ENCODE measurements at regions not wholly inside any gene's neighbourhood (a gene's known extent, or its start where the extent isn't known, plus 50 kb on each side); places are given as distances from the start of the nearest gene placed in this dataset.
"Not testable (repeated sequence)": the region's sequence is repeated elsewhere in the genome, so short reads cannot be mapped to it uniquely, and the experiment has no call there.

DNA sequence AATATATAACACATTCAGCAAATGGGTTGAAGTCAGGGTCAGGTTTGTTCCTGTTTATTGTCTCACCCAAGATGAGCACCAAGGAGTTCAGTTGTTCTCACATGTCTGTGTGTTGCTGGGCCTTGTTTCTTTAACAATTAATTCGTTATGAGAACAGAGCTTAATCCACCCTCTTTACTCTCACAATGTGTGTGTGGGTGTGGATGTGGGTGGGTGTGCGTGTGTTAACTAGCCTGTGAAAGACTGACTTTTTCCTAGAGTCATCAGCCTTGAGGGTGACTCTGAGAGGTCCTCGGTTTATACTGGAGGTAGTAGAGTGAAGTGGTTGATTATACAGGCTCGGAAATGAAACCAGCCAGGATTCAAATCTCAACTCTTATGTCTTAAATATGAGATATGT, 672.1 kb downstream of the MAFB start:
- no peak for DNase-seq
- H3K4me3 ChIP-seq (ENCODE audit: low read depth, low read length), result no peak overlapping the region
- no peaks in the 10 kb centered on the region for H3K36me3 ChIP-seq (replicated peaks)
- no peak overlapping the region for H3K27ac ChIP-seq
- in situ Hi-C loops (cut with HindIII; ENCODE audit: low pct_ligation_motif_present, low sequenced_read_pairs), result no loop called here
- TF ChIP-seq, protein P1, sequence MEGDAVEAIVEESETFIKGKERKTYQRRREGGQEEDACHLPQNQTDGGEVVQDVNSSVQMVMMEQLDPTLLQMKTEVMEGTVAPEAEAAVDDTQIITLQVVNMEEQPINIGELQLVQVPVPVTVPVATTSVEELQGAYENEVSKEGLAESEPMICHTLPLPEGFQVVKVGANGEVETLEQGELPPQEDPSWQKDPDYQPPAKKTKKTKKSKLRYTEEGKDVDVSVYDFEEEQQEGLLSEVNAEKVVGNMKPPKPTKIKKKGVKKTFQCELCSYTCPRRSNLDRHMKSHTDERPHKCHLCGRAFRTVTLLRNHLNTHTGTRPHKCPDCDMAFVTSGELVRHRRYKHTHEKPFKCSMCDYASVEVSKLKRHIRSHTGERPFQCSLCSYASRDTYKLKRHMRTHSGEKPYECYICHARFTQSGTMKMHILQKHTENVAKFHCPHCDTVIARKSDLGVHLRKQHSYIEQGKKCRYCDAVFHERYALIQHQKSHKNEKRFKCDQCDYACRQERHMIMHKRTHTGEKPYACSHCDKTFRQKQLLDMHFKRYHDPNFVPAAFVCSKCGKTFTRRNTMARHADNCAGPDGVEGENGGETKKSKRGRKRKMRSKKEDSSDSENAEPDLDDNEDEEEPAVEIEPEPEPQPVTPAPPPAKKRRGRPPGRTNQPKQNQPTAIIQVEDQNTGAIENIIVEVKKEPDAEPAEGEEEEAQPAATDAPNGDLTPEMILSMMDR (IDR thresholded peaks at IDR 0.05; ENCODE audit: low read depth, low read length, missing control alignments), result no peak
- H3K27me3 ChIP-seq (replicated peaks), result no peaks in the 10 kb centered on the region

DNA sequence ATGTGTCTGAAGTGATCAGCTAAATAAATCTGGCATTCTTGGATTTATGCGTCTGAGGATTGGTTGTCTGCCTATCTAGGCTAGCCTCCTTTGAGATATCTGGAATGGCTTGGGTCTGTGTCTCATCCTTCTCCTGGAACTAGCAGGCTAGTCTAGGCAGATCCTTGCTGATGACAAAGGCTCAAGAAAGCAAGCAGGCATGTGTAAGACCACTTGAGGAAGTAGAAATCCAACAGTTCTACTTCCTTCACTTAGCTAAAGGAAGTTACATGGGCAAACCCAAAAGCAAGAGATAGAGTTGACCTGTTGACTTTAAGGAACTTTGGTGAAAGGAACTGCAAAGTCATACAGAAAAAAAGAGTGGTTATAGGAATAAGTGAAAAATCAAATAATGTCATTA, 672.6 kb downstream of the MAFB start:
- in situ Hi-C loops (cut with HindIII; ENCODE audit: low pct_ligation_motif_present, low sequenced_read_pairs), result no loop called here
- H3K27ac ChIP-seq, result no peak overlapping the region
- no peak for DNase-seq
- no peak overlapping the region for H3K4me3 ChIP-seq (ENCODE audit: low read depth, low read length)
- H3K27me3 ChIP-seq (replicated peaks), result no peaks in the 10 kb centered on the region
- TF ChIP-seq, protein P1 (IDR thresholded peaks at IDR 0.05; ENCODE audit: low read depth, low read length, missing control alignments), result no peak
- no peaks in the 10 kb centered on the region for H3K36me3 ChIP-seq (replicated peaks)

DNA sequence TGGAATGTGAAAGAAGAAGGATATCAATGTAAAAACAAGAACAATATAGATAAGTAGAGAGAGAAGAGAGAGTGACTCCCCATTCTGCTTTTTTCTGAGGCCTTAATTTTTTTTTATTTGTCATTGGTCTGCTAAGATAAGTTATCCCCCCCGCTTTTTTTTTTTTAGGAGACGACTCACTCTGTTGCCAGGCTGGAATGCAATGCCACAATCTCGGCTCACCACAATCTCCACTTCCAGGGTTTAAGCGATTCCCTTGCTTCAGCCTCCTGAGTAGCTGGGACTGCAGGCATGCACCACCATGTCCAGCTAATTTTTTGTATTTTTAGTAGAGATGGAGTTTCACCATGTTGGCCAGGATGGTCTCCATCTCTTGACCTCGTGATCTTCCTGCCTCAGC, 677.0 kb downstream of the MAFB start:
- H3K4me3 ChIP-seq (ENCODE audit: low read depth, low read length); H3K27ac ChIP-seq; H3K27me3 ChIP-seq (replicated peaks); in situ Hi-C loops (cut with HindIII; ENCODE audit: low pct_ligation_motif_present, low sequenced_read_pairs); DNase-seq; H3K36me3 ChIP-seq (replicated peaks): not testable (repeated sequence)

DNA sequence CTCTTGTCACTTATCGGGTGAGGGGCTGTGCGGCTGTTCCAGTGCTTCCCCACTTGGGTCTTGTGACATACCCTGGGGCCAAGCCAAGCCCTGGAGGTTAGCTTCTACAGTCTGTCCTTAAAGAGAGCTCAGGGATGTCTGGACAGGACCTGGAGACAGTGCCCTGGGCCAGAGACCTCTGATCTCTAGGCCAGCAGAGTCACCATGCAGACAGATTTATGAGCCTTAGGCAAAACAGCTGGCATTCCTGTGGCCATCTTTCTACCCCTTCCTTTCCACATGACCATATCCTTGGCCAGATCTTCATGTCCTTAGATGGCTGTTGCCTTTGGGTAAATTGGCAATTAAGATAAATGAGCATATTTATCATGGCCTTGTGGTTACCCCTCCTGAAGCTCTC, 678.6 kb downstream of the MAFB start:
- no peak overlapping the region for H3K27ac ChIP-seq
- TF ChIP-seq, protein P1 (IDR thresholded peaks at IDR 0.05; ENCODE audit: low read depth, low read length, missing control alignments), result no peak
- no peak overlapping the region for H3K4me3 ChIP-seq (ENCODE audit: low read depth, low read length)
- in situ Hi-C loops (cut with HindIII; ENCODE audit: low pct_ligation_motif_present, low sequenced_read_pairs), result no loop called here
- H3K36me3 ChIP-seq (replicated peaks), result no peaks in the 10 kb centered on the region
- DNase-seq, result no peak
- no peaks in the 10 kb centered on the region for H3K27me3 ChIP-seq (replicated peaks)

DNA sequence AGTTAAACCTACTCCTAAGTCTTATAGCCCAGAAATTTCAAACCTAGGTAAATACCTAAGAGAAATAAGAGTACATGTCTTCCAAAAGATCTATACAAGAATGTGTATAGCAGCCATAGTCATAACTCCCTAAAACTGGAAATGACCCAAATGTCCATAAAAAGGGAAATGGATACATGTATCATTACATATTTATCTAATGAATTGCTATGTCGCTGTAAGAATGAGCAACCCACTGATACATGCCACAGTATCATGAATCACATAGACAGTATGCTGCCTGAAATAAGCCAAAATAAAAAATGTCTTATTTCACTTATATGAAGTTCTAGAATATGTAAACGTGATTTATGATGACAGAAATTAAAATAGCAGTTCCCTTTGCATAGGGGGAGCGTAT, 679.5 kb downstream of the MAFB start:
- DNase-seq, result peak; percentile 18
- TF ChIP-seq, protein P1 (IDR thresholded peaks at IDR 0.05; ENCODE audit: low read depth, low read length, missing control alignments), result no peak
- H3K27me3 ChIP-seq (replicated peaks), result no peaks in the 10 kb centered on the region
- no peak overlapping the region for H3K4me3 ChIP-seq (ENCODE audit: low read depth, low read length)
- no peaks in the 10 kb centered on the region for H3K36me3 ChIP-seq (replicated peaks)
- in situ Hi-C loops (cut with HindIII; ENCODE audit: low pct_ligation_motif_present, low sequenced_read_pairs), result no loop called here
- no peak overlapping the region for H3K27ac ChIP-seq

DNA sequence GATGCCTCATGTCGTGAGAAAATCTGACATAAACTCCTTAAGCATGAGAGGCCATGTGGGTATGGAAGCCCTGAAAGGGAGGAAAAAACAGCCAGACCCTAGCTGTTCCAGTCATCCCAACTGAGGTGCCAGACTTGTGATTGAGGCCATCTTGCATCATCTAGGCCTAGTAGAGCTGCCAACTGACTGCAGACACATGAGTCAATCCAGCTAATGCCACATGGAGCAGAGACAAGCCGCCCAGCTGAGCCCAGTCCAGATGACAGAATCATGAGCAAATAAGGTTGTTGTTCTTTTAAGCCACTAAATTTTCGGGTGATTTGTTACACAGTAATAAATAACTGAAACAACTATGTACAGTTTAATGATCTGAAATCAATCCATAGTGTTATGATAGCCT, 680.9 kb downstream of the MAFB start:
- in situ Hi-C loops (cut with HindIII; ENCODE audit: low pct_ligation_motif_present, low sequenced_read_pairs), result no loop called here
- Histone ChIP-seq H3K36me3 (replicated peaks) (no peaks in the 10 kb centered on the region), H3K4me3 (ENCODE audit: low read depth, low read length) (no peak overlapping the region), H3K27me3 (replicated peaks) (no peaks in the 10 kb centered on the region), H3K27ac (no peak overlapping the region)
- no peak for DNase-seq
- TF ChIP-seq, protein P1 (IDR thresholded peaks at IDR 0.05; ENCODE audit: low read depth, low read length, missing control alignments), result no peak
